COLO668 (cell line): ENCODE measurements at regions not wholly inside any gene's neighbourhood (a gene's known extent, or its start where the extent isn't known, plus 50 kb on each side); places are given as distances from the start of the nearest gene placed in this dataset.

ENCODE experiments used
- DNase-seq: peaks from one replicate; lab custom pipeline; 2025; ENCODE audit not compliant: unreplicated experiment; lab: John Stamatoyannopoulos, UW

DNA sequence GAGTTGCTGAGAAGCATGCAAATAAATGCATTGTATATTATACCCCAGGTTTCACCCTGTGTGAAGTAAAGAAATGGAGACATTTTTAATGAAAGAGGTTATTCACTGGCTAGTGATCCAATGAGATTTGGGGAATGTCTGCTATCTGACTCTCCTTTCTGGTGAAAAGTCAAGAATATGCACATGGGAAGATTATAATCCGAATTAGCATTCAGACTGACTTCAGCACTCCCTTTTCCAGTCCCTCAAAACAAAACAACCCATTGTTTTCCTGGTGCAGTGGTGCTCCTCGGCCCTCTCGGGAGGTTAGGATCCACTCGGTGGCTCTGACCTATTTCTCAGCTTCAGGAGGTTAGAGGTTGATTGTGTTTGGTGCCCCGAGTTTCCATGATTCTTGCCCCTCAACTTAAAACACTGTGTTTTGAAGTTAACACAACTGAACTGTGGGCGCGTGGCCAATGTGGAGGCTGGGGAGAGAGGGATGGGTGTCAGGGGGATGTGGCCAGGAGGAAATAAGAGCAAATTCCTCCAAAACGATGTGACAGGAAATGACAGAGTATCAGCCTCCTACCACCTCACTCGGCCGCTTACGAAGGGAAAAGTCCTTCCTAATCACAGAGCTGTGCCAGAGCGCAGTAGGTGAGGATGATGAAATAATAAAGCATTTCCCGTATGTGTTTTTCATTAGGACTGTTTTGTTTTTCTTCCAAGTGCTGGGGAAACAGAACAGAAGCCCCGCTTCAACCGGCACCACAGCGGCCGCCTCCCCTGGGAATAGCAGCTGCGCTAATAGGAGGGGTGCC lies 440.1 kb downstream of the MTX2 start:
- no peak for DNase-seq

DNA sequence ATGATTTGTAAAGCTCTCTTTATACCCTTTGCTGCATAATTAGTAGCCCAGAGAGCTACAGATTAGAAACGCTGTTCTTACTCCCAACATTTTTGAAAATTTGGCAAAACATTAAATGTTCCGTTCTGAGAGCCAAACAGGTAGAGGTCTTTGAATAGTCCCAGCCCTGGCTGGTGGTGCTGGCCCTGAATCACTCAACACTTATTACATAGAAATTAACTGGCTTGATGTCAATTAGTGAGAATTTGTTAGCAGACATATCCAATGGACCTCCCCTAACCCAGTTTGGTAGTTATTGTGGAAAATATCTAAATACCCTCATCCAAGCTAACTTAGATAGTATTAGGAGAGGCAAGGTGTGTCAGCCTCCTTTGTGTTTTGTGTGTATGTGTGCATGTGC lies 440.7 kb downstream of the MTX2 start:
- no peak for DNase-seq

DNA sequence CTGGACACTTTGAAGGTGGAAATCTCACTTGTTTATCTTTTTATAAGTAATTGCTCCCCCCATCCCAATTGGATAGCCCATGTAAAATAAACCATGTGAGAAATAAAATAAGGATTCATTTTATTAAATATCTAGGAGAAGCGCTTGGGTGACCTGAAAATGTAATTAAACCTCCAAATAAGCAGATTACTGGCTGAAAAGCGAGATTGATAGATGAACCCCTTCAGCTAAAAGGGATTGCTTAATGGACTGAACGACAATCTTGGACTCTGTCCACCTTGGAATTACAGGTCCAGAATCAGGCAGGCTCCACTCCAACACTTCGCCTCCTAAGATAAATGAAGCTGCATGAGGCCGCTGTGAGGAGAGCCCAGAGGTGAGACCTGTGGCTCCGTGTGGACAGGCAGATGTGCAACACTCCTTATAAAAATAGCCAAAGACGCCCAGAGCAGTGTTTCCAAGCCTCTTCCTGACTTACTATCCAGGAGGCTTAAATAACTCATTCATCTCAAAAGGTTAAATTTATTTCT lies 441.5 kb downstream of the MTX2 start:
- DNase-seq: no peak

DNA sequence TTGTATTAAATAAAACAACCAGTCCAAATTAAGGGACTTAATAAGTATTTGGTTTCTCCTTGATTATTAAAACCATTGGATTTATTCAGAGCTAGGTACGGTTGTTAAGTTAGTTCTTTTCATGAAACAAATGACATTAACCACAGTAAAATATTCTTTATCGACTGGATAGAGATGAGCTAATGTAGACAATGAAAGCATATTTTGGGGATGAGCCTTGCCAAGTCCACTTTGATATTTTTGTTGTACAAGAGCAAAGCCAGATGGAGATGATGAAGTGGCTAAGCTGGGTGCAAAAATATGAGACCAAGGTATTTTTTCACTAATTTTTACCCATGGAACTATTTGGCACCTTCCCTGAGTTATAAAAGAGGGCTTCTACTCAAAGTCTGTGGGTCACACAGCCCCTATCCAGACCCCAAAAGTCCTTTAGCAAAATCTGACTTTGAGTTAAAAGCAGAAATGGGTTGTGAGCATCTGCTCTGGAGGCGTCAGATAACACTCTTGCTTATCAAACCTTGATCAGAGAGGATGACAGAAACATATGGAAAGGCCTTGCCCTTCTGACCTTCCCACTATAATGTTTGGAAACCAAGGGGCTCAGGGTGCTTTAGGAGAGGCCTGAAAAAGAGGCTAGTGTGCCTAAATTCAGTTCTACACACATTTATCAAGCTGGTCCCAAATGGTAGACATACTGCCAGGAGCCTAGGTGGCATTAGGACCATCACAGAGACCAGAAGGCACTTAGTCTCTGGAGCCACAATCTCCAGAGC lies 456.8 kb downstream of the MTX2 start:
- DNase-seq: no peak

DNA sequence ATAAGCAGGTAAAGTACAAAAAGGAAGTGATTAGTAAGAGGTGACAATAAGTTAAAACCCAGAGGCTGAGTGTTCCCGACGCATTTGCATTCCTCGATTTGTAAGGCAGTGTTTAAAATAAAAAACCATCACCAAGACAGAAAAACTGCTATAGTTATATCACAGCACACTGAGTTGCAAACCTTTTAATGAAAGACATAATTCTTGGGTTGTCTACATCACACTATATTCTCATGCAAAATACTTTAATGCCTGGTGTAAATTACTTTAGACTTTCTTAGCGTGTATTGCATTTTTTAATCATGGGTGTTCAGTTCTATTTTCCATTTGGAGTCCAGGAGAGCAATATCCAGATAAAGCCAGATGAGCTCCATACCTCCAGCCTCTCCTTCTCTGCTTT lies 458.5 kb downstream of the MTX2 start:
- no peak for DNase-seq

DNA sequence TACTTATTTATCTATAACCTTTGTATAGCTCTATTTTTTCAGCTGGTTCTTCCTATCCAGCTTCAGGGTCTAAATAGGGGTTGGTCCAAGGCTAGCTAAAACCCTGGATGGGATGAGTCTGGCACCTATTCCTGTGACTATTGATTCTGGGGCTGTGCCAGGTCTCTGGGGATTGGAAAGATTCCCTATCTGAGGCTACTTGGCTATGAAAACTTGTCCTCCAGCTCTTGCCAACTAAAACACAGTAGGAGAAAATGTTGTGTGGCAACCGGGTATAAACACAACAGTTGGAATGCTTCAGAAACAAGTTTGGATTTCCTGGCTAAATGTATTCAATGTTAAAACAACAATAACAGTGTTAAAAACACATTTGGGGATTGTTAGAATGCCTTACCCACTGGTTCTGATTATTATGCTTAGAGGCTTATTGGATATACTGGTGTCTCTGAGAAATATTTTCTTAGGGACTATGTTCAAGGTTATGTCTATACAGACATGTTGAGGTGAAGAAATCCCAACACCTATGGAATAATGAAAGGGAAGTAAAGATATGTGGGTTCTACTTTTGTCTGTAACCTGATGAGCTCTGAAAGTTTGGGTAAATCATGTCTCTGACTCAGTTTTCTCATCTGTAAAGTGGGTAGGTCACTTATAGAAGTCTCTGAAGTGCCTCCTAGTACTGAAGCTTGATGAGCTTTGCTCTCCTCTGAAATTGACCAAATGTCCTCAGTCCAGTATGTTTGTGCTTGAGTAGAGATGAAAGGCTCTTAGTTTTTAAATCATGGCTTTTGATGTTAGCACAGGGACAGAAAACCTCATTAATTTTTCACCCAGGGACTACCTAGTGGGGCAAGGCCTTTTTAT lies 460.7 kb downstream of the MTX2 start:
- DNase-seq: peak; percentile 10

DNA sequence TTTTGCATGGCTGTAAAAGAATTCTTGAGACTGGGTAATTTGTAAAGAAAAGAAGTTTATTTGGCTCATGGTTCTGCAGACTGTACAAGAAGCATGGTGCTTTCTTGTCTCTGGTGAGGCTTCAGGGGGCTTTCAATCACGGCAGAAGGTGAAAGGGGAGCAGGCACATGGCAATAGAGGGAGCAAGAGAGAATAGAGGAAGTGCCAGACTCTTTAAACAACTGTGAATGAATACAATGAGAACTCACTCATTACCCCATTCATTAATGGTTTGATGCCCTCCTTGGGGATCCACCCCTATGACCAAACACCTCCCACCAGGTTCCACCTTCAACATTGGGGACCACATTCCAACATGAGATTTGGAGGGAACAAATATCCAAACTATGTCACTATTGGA lies 463.5 kb downstream of the MTX2 start:
- no peak for DNase-seq

DNA sequence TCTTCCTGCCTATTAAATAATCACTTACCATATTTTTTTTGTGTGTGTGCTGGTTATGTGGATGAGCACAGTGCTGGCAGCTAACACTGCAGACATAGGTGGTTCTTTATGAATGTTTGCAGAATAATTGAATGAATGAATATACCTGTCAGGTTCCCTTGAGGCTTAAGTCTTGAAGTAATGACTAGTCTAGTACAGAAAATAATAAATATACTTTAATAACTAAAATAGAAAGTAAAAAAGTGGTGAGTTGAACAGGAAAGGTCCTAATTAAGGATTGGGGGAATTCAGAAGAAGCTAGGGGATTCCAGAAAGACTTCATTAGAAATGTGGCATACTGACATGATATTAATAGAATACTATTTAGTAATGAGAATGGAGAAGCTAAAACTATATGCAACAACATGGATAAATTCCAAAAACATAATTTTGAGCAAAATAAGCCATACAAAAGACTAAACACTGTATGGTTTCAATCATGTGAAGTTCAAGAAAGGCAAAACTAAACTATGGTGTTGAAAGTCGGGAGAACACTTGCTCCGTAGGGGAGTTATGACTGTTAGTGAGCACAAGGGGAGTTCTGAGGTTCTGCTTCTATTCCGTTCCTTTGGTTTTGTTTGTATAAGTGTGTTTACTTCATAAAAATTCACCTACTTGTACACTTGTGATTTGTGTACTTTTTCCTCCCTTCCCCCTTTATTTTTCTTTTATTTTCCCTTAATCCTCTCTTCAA lies 464.6 kb downstream of the MTX2 start:
- DNase-seq: no peak

DNA sequence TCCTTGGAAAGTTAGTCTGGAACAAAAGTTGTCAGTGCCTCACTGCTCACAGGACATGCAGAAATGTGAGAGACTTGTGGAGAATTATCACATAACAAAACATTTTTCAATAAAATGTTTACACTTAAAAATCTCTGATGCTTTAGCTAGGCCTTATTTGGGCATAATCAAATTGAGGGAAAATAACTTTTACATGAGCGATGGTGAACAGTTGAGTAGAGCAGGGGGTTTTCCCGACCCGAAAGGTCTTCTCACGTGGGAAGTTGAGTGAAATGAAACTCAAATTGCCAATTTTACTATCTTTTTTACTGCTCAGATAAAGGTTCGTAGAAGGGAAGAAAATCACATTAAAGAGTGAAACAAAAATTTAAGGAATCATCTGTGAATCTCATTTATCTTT lies 465.6 kb downstream of the MTX2 start:
- no peak for DNase-seq

DNA sequence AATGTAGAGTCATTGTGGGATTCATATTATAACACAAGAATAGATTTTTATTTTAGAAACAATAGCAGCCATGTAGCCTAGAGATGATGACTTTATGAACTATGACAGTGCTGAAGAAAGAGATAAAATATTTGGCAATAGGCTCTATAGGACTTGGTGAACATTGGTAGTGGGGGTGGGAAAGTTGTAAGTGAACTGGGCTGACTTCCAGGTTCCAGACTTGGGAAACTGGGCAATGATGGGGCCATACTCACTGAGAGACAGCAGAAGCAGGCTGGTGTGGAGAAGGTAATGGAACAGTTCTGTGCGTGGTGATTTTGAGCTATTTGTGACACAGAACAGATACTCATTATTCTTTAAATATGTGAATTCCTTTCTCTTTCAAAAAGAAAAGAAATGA lies 470.3 kb upstream of the HNRNPA3 start:
- no peak for DNase-seq

DNA sequence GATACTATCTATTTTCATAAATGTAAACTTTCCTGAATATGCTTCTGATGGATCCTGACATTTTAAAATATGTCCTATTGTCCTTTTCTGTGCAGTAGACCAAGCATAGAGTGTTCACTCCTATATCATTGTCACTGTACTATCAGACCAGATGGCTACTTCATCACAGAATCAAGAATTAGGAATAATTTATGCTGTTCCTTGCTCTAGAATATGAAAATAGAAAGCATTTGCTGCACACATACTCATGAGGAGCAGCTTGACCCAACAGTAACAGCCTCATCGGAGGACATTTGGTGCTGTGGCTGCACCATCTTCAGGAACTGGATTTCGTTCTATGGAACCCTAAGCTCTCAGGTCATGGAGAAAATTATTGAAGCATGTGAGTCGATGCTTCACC lies 468.9 kb upstream of the HNRNPA3 start:
- DNase-seq: no peak

DNA sequence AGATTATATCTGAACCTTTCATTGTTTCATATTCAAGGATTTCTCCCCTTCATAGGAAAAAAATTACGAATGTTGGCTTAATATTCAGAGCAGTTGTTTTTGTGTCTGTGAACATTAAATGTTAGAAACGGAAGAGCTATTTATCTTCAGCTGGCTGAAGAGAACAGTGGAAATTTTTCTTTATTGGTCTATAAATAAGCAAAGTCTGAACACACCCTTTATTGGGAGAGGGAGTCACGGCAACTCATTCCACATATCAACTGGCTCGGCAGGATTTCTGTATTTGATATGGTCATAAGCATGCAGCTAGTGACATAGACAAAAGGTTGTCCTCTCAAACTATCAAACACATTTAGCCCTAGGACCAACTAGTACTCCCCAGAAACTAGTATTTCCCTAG lies 468.4 kb upstream of the HNRNPA3 start:
- DNase-seq: no peak

DNA sequence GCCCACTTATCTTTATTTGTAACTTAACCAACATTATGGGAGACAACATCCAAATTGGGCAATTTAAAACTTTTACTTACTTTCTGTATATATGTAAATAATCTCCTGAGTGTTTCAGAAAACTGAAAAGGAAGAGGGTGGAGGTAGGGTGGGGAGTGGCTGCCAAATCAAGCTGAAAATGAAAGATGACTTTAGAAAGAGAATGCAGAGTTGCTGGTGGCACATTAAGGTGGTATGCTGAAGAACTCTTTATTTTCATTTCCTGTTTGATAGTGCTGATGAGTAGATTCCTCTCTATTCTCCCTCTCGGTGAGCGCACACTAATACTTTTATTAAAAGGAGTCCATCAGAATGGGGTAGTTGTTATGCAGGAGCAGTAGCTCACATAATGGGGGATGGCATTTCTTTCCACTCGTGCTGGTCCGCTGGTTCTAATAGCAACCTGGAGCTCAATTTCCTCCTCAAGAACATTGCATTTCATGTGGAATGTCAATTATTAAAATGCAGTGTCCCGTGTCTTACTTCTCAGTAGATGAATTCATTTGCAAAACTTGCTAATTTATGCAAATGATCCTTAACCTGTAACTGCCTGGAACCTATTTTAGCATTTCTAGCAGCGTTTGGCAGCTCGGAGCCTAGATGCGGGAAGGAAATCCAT lies 466.9 kb upstream of the HNRNPA3 start:
- no peak for DNase-seq

DNA sequence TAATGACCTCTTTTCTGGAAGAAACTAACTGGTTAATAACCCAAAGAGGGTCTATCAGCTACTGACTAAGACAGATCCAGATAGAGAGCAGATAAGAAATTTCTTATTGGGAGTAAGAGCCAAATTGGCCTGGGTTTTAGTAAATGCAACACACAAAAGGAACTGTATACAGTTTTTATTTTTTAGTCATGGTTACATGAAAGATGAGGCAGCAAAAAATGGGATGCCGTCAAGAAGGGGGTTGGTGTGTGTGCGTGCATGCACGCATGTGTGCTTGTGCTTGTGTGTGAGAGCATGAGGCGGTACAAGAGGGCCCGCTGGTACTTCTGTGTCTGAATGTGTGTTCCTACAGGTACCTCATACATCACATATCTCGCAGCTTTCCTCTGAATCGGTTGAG lies 466.2 kb upstream of the HNRNPA3 start:
- DNase-seq: no peak

DNA sequence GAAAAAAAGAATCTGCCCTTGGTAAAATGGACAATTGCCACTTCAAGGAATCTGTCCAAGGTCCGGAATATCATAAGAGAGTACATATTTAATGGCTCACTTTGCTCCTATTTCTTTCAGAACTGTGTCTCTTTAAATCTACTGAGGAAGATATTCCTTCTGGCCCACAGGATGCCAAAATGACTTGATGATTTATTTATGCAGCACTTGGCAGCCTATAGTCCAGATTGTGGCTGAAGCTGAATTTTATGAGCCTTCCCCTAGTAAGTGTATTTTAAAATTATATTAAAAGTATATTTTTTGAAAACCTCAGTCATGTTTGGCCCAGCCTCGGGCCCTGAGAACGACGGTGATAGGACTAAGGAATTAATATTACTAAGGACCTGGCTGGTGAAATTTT lies 465.1 kb upstream of the HNRNPA3 start:
- DNase-seq: no peak

DNA sequence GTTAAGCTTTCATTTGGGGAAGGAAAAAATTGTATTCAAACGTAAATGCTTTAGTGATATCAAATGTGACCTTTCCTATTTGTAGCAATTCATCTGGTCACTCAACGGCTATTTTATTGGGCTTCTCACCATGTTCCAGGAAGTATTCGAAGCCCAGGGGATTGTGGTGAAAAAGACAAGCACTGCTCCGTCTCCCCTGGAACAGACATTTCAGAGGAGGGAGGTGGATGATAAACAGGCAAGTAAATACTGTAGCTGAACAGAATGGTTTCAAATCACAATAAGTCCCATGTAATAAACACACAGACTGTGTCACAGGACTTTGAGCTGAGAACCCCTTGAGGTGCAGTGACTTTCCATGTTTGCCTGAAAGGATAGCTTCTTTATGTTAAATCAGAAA lies 464.7 kb upstream of the HNRNPA3 start:
- DNase-seq: no peak

DNA sequence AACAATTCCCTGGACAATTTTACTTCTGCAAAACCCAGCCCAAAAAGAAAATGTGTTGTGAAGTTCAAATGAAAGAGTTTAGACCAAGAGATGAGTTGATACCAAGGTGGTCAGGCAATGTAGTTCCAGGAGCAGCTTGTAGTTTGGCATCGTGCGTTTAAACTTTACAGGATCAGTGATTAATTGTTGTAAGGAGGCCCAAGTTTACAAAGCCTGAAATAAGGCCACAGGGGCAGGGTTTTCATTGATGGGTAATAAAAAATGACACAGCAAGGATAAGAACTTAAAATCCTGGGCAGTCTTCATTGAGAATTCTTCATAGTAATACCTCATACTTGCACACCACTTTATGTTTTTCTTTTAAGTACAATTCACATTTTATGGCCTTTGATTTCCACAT lies 463.9 kb upstream of the HNRNPA3 start:
- DNase-seq: no peak

DNA sequence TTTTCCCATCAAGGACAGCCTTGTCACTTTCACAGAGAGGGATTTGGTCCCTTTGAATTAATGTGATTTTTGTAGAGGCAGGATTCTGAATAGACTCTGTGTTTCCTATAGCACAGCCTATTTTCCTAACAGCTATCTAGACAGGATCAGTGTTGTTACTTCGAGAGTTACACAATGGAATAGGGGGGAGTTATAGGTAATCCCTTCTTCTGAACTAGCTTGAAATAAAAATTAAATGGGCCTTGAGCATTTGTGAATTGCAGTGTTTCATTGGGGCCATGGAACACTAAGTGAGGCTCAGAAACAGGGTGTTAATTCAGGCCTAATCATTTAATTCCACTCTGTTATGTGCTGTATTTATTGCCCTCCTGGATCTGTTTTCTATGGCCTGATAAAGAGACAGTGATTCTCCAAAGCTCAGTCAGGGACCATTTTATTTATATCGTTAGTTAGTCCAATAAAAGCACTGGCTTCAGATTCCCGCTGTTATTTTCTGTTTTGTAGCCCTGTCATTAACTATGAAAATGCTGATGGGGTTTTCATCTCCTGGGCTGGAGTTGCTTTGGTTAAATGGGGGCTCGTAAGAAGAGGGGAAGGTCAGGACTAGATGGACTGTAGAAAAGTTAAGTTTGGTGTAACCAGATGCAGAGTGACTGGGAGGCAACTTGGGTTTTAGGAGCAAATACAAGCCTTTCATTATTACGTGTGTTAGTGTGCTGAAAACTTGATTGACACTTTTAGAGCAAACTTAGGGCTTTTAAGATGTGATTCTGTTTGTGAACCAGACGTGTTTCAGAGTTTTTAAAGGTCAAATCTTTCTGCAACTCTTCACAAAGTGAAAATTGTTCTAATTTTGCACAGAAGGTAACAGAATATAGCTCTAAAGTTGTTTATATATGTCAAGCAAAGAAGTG lies 461.0 kb upstream of the HNRNPA3 start:
- no peak for DNase-seq

DNA sequence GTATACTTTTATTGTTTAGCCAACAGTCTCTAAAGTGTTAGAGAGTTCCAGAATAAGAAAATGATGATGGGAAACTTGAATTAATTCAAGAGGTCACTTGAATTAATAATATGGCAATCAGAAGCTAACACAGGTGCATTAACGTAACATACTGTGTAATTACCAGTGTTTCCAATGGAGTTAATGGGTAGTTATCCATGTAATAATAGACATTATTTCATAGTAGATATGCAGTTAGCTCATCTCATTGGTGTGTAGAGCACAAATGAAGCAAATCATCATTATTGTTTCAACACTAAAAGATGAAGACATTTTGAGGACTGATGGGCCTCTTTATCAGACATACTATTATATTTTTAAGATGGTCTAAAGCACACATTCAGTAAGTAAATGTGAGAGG lies 460.3 kb upstream of the HNRNPA3 start:
- DNase-seq: no peak
